ENCODE measurements at regions not wholly inside any gene's neighbourhood (a gene's known extent, or its start where the extent isn't known, plus 50 kb on each side); places are given as distances from the start of the nearest gene placed in this dataset.
"Not testable (repeated sequence)": the region's sequence is repeated elsewhere in the genome, so short reads cannot be mapped to it uniquely, and the experiment has no call there.

- not testable (repeated sequence) for DNase-seq
These were observed 218.5 kb upstream of the ATP6AP2 start for GRCh38 chrX:40362291-40362690.

GRCh38 chrX:40360557-40360956 lies 220.2 kb upstream of the ATP6AP2 start:
- no peak for DNase-seq

- no peak for DNase-seq
These were observed 221.2 kb upstream of the ATP6AP2 start for GRCh38 chrX:40359593-40359992.

- no peak for DNase-seq
These were observed 221.8 kb upstream of the ATP6AP2 start for GRCh38 chrX:40358994-40359393.

- no peak for DNase-seq
These were observed 231.5 kb upstream of the ATP6AP2 start for GRCh38 chrX:40349251-40349650.

- no peak for DNase-seq
These were observed 234.4 kb upstream of the ATP6AP2 start for GRCh38 chrX:40346379-40346778.

GRCh38 chrX:40343319-40343718 lies 237.5 kb upstream of the ATP6AP2 start:
- DNase-seq = no peak

GRCh38 chrX:40340116-40340515 lies 240.7 kb upstream of the ATP6AP2 start:
- no peak for DNase-seq

- DNase-seq = no peak
These were observed 235.6 kb upstream of the BCOR start for GRCh38 chrX:40333344-40333743.

GRCh38 chrX:40331762-40332161 lies 234.0 kb upstream of the BCOR start:
- DNase-seq = no peak

GRCh38 chrX:40331353-40331752 lies 233.6 kb upstream of the BCOR start:
- no peak for DNase-seq

- DNase-seq = no peak
These were observed 231.9 kb upstream of the BCOR start for GRCh38 chrX:40329616-40330015.

GRCh38 chrX:40327085-40327484 lies 229.3 kb upstream of the BCOR start:
- no peak for DNase-seq

GRCh38 chrX:40326186-40326965 lies 228.6 kb upstream of the BCOR start:
- no peak for DNase-seq

- no peak for DNase-seq
These were observed 227.4 kb upstream of the BCOR start for GRCh38 chrX:40325161-40325560.

- no peak for DNase-seq
These were observed 226.2 kb upstream of the BCOR start for GRCh38 chrX:40323977-40324376.

GRCh38 chrX:40320819-40321218 lies 223.1 kb upstream of the BCOR start:
- DNase-seq = no peak

GRCh38 chrX:40318801-40319200 lies 221.0 kb upstream of the BCOR start:
- DNase-seq = no peak

- DNase-seq = no peak
These were observed 220.3 kb upstream of the BCOR start for GRCh38 chrX:40318076-40318475.

- DNase-seq = no peak
These were observed 218.7 kb upstream of the BCOR start for GRCh38 chrX:40316502-40316901.

GRCh38 chrX:40314070-40314469 lies 216.3 kb upstream of the BCOR start:
- DNase-seq = no peak

GRCh38 chrX:40313269-40313668 lies 215.5 kb upstream of the BCOR start:
- DNase-seq = no peak

- DNase-seq = no peak
These were observed 212.7 kb upstream of the BCOR start for GRCh38 chrX:40310447-40310846.

GRCh38 chrX:40310016-40310415 lies 212.3 kb upstream of the BCOR start:
- DNase-seq = no peak

- DNase-seq = no peak
These were observed 210.1 kb upstream of the BCOR start for GRCh38 chrX:40307871-40308270.

Measured in NCI-H1694 (cell line).